H9 (cell line): ENCODE measurements at regions not wholly inside any gene's neighbourhood (a gene's known extent, or its start where the extent isn't known, plus 50 kb on each side); places are given as distances from the start of the nearest gene placed in this dataset.

Experiments used
- DNase-seq: peaks from one replicate; pipeline ENCODE4 v3.0.0-alpha.2; 2017
- H2AFZ ChIP-seq: one replicate; pipeline ENCODE4 v1.6.1; 2013; ENCODE audit warnings: mild to moderate bottlenecking, low read length, control low read depth, moderate library complexity
- H2AK5ac ChIP-seq: 2 replicates; pipeline ENCODE4 v1.6.1; 2013; ENCODE audit warnings: low read length, control low read depth, mixed read lengths; ENCODE audit not compliant: insufficient read length
- H2BK120ac ChIP-seq: one replicate; pipeline ENCODE4 v1.6.1; 2013; ENCODE audit warnings: low read depth, mild to moderate bottlenecking, low read length, control low read depth, inconsistent platforms; ENCODE audit not compliant: poor library complexity, severe bottlenecking
- H2BK12ac ChIP-seq: 2 replicates; pipeline ENCODE4 v1.6.1; 2013; ENCODE audit warnings: low read length, control low read depth, mixed read lengths, low read depth; ENCODE audit not compliant: insufficient read length
- H2BK15ac ChIP-seq: 2 replicates; pipeline ENCODE4 v1.6.1; 2013; ENCODE audit warnings: low read depth, low read length, control low read depth
- H2BK20ac ChIP-seq: one replicate; pipeline ENCODE4 v1.6.1; 2013; ENCODE audit warnings: low read depth, mild to moderate bottlenecking, low read length, control low read depth, inconsistent platforms; ENCODE audit not compliant: poor library complexity, severe bottlenecking
- H2BK5ac ChIP-seq: 2 replicates; pipeline ENCODE4 v1.6.1; 2013; ENCODE audit warnings: low read length, control low read depth, mixed read lengths; ENCODE audit not compliant: insufficient read length
- H3K14ac ChIP-seq: 2 replicates; pipeline ENCODE4 v1.6.1; 2013; ENCODE audit warnings: low read length, control low read depth; ENCODE audit not compliant: insufficient read depth
- H3K18ac ChIP-seq: 2 replicates; pipeline ENCODE4 v1.6.1; 2013; ENCODE audit warnings: low read depth, mild to moderate bottlenecking, mixed read lengths, low read length, control low read depth; ENCODE audit not compliant: insufficient read length
- H3K23ac ChIP-seq: 2 replicates; pipeline ENCODE4 v1.6.1; 2013; ENCODE audit warnings: low read length, control low read depth, mixed read lengths, low read depth; ENCODE audit not compliant: insufficient read length
- H3K23me2 ChIP-seq: 2 replicates; pipeline ENCODE4 v1.6.1; 2013; ENCODE audit warnings: low read depth, mild to moderate bottlenecking, mixed read lengths, low read length, control low read depth; ENCODE audit not compliant: insufficient read length, poor library complexity, severe bottlenecking
- H3K27ac ChIP-seq: 2 replicates; pipeline ENCODE4 v1.5.1; 2013; ENCODE audit warnings: low read length, control low read depth, mixed read lengths, low read depth; ENCODE audit not compliant: insufficient read length
- H3K27me3 ChIP-seq: 2 replicates; pipeline ENCODE4 v1.6.1; 2013; ENCODE audit warnings: low read length, control low read depth, inconsistent platforms; ENCODE audit not compliant: insufficient read depth
- H3K4ac ChIP-seq: 2 replicates; pipeline ENCODE4 v1.6.1; 2013; ENCODE audit warnings: low read depth, mild to moderate bottlenecking, control low read depth, inconsistent platforms, low read length, moderate library complexity
- H3K4me1 ChIP-seq: 2 replicates; pipeline ENCODE4 v1.6.1; 2013; ENCODE audit warnings: low read length, control low read depth, inconsistent platforms; ENCODE audit not compliant: insufficient read depth
- H3K4me2 ChIP-seq: 2 replicates; pipeline ENCODE4 v1.6.1; 2013; ENCODE audit warnings: low read length, control low read depth, mixed read lengths; ENCODE audit not compliant: insufficient read length, insufficient read depth
- H3K56ac ChIP-seq: 2 replicates; pipeline ENCODE4 v1.6.1; 2013; ENCODE audit warnings: low read depth, mild to moderate bottlenecking, mixed read lengths, low read length, control low read depth; ENCODE audit not compliant: insufficient read length
- H3K79me1 ChIP-seq: 2 replicates; pipeline ENCODE4 v1.6.1; 2013; ENCODE audit warnings: low read depth, mild to moderate bottlenecking, moderate library complexity, low read length, control low read depth, inconsistent platforms; ENCODE audit not compliant: insufficient read depth, poor library complexity, severe bottlenecking
- H3K79me2 ChIP-seq: 2 replicates; pipeline ENCODE4 v1.6.1; 2013; ENCODE audit warnings: low read length, control low read depth, inconsistent platforms; ENCODE audit not compliant: insufficient read depth
- H3K9ac ChIP-seq: 2 replicates; pipeline ENCODE4 v1.6.1; 2013; ENCODE audit warnings: low read length, control low read depth, mixed read lengths; ENCODE audit not compliant: insufficient read length; ENCODE audit errors: extremely low read depth
- H3K9me3 ChIP-seq: one replicate; pipeline ENCODE4 v1.6.1; 2013; ENCODE audit warnings: low read depth, low read length, inconsistent platforms; ENCODE audit not compliant: control insufficient read depth
- H3T11ph ChIP-seq: one replicate; pipeline ENCODE4 v1.6.1; 2013; ENCODE audit warnings: mild to moderate bottlenecking, low read length, control low read depth, inconsistent platforms
- H4K20me1 ChIP-seq: one replicate; pipeline ENCODE4 v1.6.1; 2013; ENCODE audit not compliant: control insufficient read depth, insufficient read length, insufficient read depth
- H4K5ac ChIP-seq: 2 replicates; pipeline ENCODE4 v1.6.1; 2013; ENCODE audit warnings: low read depth, mild to moderate bottlenecking, mixed read lengths, low read length, control low read depth; ENCODE audit not compliant: insufficient read length
- H4K8ac ChIP-seq: replicated peaks from 2 replicates; pipeline ENCODE4 v1.6.1; 2013; ENCODE audit warnings: low read length, control low read depth, mixed read lengths, low read depth; ENCODE audit not compliant: insufficient read length
- H4K91ac ChIP-seq: 2 replicates; pipeline ENCODE4 v1.6.1; 2013; ENCODE audit warnings: low read depth, mild to moderate bottlenecking, moderate library complexity, mixed read lengths, low read length, control low read depth; ENCODE audit not compliant: insufficient read length
- H3K27ac Mint-ChIP-seq, 3 experiments: 2 replicates in 2 of 3; 3 replicates in 1 of 3; pipeline ENCODE4 v1.8.0; 2020 to 2021; ENCODE audit warnings: mixed read lengths in 3 of 3, mild to moderate bottlenecking in 1 of 3, moderate library complexity in 1 of 3
- H3K27me3 Mint-ChIP-seq: 2 replicates; pipeline ENCODE4 v1.8.0; 2021; ENCODE audit warnings: low read depth, mild to moderate bottlenecking, moderate library complexity, mixed read lengths
- H3K36me3 Mint-ChIP-seq, 3 experiments: 2 replicates in 2 of 3; 3 replicates in 1 of 3; pipeline ENCODE4 v1.8.0; 2020 to 2021; ENCODE audit warnings: low read depth in 3 of 3, mixed read lengths in 3 of 3; ENCODE audit not compliant: insufficient read depth in 1 of 3
- H3K4me1 Mint-ChIP-seq, 2 experiments: 2 replicates each; pipeline ENCODE4 v1.8.0; 2020; ENCODE audit warnings: mixed read lengths in 2 of 2
- H3K4me3 Mint-ChIP-seq, 2 experiments: 2 replicates in 1 of 2; 3 replicates in 1 of 2; pipeline ENCODE4 v1.8.0; 2020 to 2021; ENCODE audit warnings: mild to moderate bottlenecking in 2 of 2, mixed read lengths in 2 of 2, moderate library complexity in 1 of 2
- H3K9me3 Mint-ChIP-seq, 2 experiments: 2 replicates in 1 of 2; 3 replicates in 1 of 2; pipeline ENCODE4 v1.8.0; 2020; ENCODE audit warnings: mild to moderate bottlenecking in 2 of 2, mixed read lengths in 2 of 2, moderate library complexity in 1 of 2
- CTCF ChIP-seq: fragments of 200-600 bp; sonication (generic); conservative IDR thresholded peaks from 3 replicates; pipeline ENCODE4 v1.8.0; 2021; ENCODE audit warnings: antibody characterized with exemption, mild to moderate bottlenecking
- WGBS: extraction: QIAGEN DNeasy Blood & Tissue Kit; methylation state at CpG from one replicate; pipeline ENCODE4 v1.1.7; 2013; ENCODE audit warnings: missing lambda C conversion rate, low lambda C conversion rate, mixed read lengths; ENCODE audit not compliant: insufficient read length; ENCODE audit errors: extremely low coverage; 5-methylcytosine and 5-hydroxymethylcytosine counted together

GRCh38 chr7:51705701-51706100, 389.1 kb upstream of the COBL start:
- Histone ChIP-seq H3K18ac (no peak overlapping the region), H2AFZ (no peak overlapping the region)
- no peaks in the 10 kb centered on the region for H3K36me3 Mint-ChIP-seq

More at GRCh38 chr7:51705701-51706100, 389.1 kb upstream of the COBL start:
- DNase-seq: no peak
- Histone ChIP-seq H4K91ac (no peak overlapping the region), H2BK5ac (no peak overlapping the region), H3K9ac (no peak overlapping the region), H3K56ac (no peak overlapping the region), H2BK12ac (no peak overlapping the region), H2BK120ac (no peak overlapping the region), H3K4me1 (no peaks in the 10 kb centered on the region), H3K9me3 (no peaks in the 10 kb centered on the region), H3K23me2 (no peaks in the 10 kb centered on the region), H3K79me1 (no peaks in the 10 kb centered on the region), H2AK5ac (no peak overlapping the region), H4K5ac (no peak overlapping the region), H3T11ph (no peak overlapping the region), H3K27me3 (no peaks in the 10 kb centered on the region), H3K23ac (no peak overlapping the region), H3K14ac (no peak overlapping the region), H3K79me2 (no peaks in the 10 kb centered on the region), H4K8ac (no peak overlapping the region), H2BK20ac (no peak overlapping the region), H2BK15ac (no peak overlapping the region), H4K20me1 (no peaks in the 10 kb centered on the region), H3K27ac (no peak overlapping the region), H3K4me2 (no peak overlapping the region), H3K4ac (no peak overlapping the region)
- peaks cover 8% of the 10 kb centered on the region in 2 experiments; a peak in 3 of 5 replicates for H3K9me3 Mint-ChIP-seq
- no peaks in the 10 kb centered on the region for H3K4me1 Mint-ChIP-seq
- no peak overlapping the region for H3K4me3 Mint-ChIP-seq
- no CpG with 5 or more reads among the region's 3 CpGs for WGBS
- TF ChIP-seq CTCF: no peak
- no peaks in the 10 kb centered on the region for H3K27me3 Mint-ChIP-seq
- H3K27ac Mint-ChIP-seq: no peak overlapping the region
